ENCODE measurements at regions not wholly inside any gene's neighbourhood (a gene's known extent, or its start where the extent isn't known, plus 50 kb on each side); places are given as distances from the start of the nearest gene placed in this dataset.
"Not testable (repeated sequence)": the region's sequence is repeated elsewhere in the genome, so short reads cannot be mapped to it uniquely, and the experiment has no call there.

- H3K9me3 ChIP-seq (ENCODE audit: low read length) = no peaks in the 10 kb centered on the region
- H4K20me1 ChIP-seq (ENCODE audit: insufficient read depth) = no peaks in the 10 kb centered on the region
- no peak overlapping the region for H2AFZ ChIP-seq (ENCODE audit: low read depth, low read length)
- H3K27me3 ChIP-seq (ENCODE audit: insufficient read depth, low read depth, low read length) = no peaks in the 10 kb centered on the region
- H3K9ac ChIP-seq (ENCODE audit: low read length) = no peak overlapping the region
- H3F3A ChIP-seq (ENCODE audit: insufficient read depth, low read length, poor library complexity, severe bottlenecking) = no peaks in the 10 kb centered on the region
- no peaks in the 10 kb centered on the region for H3K9me2 ChIP-seq (ENCODE audit: insufficient read depth, low read length)
- TF ChIP-seq EZH2 (IDR thresholded peaks at IDR 0.05; ENCODE audit: borderline replicate concordance, insufficient read depth, low read length, poor library complexity, severe bottlenecking) (no peak), SMC3 (conservative IDR thresholded peaks at IDR 0.05; ENCODE audit: poor library complexity) (no peak), EP300 (conservative IDR thresholded peaks at IDR 0.05; ENCODE audit: poor library complexity, severe bottlenecking) (no peak), POLR2AphosphoS5 (IDR thresholded peaks at IDR 0.05) (no peak), TAF1 (IDR thresholded peaks at IDR 0.05; ENCODE audit: low read depth) (no peak), MXI1 (conservative IDR thresholded peaks at IDR 0.05; ENCODE audit: poor library complexity, severe bottlenecking) (no peak), REST (IDR thresholded peaks at IDR 0.05; ENCODE audit: borderline replicate concordance) (no peak), RAD21 (conservative IDR thresholded peaks at IDR 0.05) (no peak)
- TF ChIP-seq, protein P1, sequence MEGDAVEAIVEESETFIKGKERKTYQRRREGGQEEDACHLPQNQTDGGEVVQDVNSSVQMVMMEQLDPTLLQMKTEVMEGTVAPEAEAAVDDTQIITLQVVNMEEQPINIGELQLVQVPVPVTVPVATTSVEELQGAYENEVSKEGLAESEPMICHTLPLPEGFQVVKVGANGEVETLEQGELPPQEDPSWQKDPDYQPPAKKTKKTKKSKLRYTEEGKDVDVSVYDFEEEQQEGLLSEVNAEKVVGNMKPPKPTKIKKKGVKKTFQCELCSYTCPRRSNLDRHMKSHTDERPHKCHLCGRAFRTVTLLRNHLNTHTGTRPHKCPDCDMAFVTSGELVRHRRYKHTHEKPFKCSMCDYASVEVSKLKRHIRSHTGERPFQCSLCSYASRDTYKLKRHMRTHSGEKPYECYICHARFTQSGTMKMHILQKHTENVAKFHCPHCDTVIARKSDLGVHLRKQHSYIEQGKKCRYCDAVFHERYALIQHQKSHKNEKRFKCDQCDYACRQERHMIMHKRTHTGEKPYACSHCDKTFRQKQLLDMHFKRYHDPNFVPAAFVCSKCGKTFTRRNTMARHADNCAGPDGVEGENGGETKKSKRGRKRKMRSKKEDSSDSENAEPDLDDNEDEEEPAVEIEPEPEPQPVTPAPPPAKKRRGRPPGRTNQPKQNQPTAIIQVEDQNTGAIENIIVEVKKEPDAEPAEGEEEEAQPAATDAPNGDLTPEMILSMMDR (IDR thresholded peaks at IDR 0.05; ENCODE audit: poor library complexity, severe bottlenecking) = no peak
- no peak overlapping the region for H3K27ac ChIP-seq (ENCODE audit: low read length)
- H3K79me2 ChIP-seq (replicated peaks; ENCODE audit: insufficient read depth, low read length) = no peaks in the 10 kb centered on the region
- H3K4me3 ChIP-seq (ENCODE audit: low read length) = no peak overlapping the region
- H3K36me3 ChIP-seq (ENCODE audit: insufficient read depth, low read length) = no peaks in the 10 kb centered on the region
- no peak overlapping the region for H3K4me2 ChIP-seq (ENCODE audit: low read length)
These were observed 144.4 kb upstream of the MAN1A1 start for GRCh38 chr6:119493980-119494379.

GRCh38 chr6:119491112-119491511 lies 141.6 kb upstream of the MAN1A1 start:
- H3F3A ChIP-seq (ENCODE audit: insufficient read depth, low read length, poor library complexity, severe bottlenecking); H3K27ac ChIP-seq (ENCODE audit: low read length); H2AFZ ChIP-seq (ENCODE audit: low read depth, low read length); H3K4me3 ChIP-seq (ENCODE audit: low read length); H3K9me2 ChIP-seq (ENCODE audit: insufficient read depth, low read length); H3K9me3 ChIP-seq (ENCODE audit: low read length); H3K79me2 ChIP-seq (replicated peaks; ENCODE audit: insufficient read depth, low read length); H3K9ac ChIP-seq (ENCODE audit: low read length); H4K20me1 ChIP-seq (ENCODE audit: insufficient read depth); H3K4me2 ChIP-seq (ENCODE audit: low read length); H3K27me3 ChIP-seq (ENCODE audit: insufficient read depth, low read depth, low read length); H3K36me3 ChIP-seq (ENCODE audit: insufficient read depth, low read length): not testable (repeated sequence)

DNA sequence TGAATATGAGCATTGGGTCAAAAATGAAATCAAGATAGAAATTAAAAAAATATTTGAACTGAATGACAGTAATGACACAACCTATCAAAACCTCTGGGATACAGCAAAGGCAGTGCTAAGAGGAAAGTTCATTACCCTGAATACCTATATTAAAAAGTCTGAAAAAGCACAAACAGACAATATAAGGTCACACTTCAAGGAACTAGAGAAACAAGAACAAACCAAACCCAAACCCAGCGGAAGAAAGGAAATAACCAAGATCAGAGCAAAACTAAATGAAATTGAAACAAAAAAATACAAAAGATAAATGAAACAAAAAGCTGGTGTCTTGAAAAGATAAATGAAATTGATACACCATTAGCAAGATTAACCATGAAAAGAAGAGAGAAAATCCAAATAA lies 140.5 kb upstream of the MAN1A1 start:
- H3F3A ChIP-seq (ENCODE audit: insufficient read depth, low read length, poor library complexity, severe bottlenecking); H3K79me2 ChIP-seq (replicated peaks; ENCODE audit: insufficient read depth, low read length); H3K9me3 ChIP-seq (ENCODE audit: low read length): not testable (repeated sequence)

More for the DNA sequence above, 140.5 kb upstream of the MAN1A1 start:
- H3K36me3 ChIP-seq (ENCODE audit: insufficient read depth, low read length); H3K27me3 ChIP-seq (ENCODE audit: insufficient read depth, low read depth, low read length); H4K20me1 ChIP-seq (ENCODE audit: insufficient read depth); H2AFZ ChIP-seq (ENCODE audit: low read depth, low read length); H3K27ac ChIP-seq (ENCODE audit: low read length); H3K9me2 ChIP-seq (ENCODE audit: insufficient read depth, low read length); H3K9ac ChIP-seq (ENCODE audit: low read length); H3K4me3 ChIP-seq (ENCODE audit: low read length); H3K4me2 ChIP-seq (ENCODE audit: low read length): not testable (repeated sequence)

Data from neural cell (in vitro differentiated cells).